Hematopoietic multipotent progenitor cell treated with erythropoietin and hydrocortisone succinate and interleukin-3 and kit ligand, for 17 days (in vitro differentiated cells): ENCODE measurements at regions not wholly inside any gene's neighbourhood (a gene's known extent, or its start where the extent isn't known, plus 50 kb on each side); places are given as distances from the start of the nearest gene placed in this dataset.

Experiments used
- DNase-seq: peaks from one replicate; pipeline ENCODE4 v3.0.0-alpha.2; 2015; ENCODE audit warnings: low spot score

DNA sequence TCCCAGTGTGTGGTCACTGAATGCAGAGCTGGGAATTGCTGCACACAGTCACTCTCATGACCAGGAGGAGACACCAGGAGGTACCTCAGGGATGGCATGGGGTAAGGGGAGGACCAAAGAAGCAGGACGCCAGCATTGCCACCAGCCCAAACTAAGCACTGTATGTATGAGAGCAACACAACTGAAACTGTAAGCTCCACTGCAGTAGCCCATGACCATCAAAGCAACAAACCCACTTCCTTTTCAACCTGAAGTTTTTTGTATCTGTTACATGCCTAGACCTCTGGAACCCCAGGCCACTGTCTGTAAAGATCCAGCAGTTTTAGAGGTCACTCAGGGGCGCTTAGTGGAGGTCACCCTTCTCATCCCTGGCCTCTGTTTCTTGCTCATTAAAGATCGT is 164.3 kb downstream of the SETD4 start:
- no peak for DNase-seq

DNA sequence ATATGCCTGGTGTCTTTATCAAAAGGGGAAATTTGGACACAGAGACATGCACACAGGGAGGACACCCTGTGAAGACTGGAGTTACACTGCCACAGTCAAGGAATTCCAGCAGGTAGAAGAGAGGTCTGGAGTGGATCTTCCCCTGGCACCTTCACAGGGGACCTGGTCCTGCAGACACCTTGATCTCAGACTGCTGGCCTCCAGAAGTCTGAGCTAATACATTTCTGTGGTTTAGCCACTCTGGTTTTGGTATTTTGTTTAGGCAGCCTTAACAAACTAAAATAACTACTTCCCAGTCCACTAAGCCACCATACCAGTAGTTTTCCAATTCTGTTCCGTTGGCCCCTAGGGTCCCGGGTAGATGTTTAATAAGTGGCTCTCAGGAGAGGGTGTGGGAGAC is 164.7 kb downstream of the SETD4 start:
- no peak for DNase-seq

DNA sequence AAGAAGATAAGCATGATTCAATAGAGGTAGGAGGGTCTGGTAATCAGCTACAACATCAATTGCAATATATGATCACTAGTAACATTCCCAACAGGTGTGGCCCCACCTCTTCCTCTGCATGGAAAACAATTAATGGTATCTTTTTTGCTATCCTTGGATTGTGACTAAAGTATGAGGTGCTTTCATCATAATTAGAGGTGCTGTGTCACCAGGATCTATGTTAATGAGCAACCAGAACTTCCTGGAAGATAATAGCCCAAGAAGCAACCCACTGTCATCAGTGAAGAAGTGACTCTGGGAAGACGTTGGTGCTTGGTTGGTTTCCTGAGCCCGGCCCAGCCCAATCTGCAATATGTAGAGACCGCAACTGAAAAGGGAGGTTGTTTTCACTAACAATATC is 167.2 kb downstream of the SETD4 start:
- no peak for DNase-seq

DNA sequence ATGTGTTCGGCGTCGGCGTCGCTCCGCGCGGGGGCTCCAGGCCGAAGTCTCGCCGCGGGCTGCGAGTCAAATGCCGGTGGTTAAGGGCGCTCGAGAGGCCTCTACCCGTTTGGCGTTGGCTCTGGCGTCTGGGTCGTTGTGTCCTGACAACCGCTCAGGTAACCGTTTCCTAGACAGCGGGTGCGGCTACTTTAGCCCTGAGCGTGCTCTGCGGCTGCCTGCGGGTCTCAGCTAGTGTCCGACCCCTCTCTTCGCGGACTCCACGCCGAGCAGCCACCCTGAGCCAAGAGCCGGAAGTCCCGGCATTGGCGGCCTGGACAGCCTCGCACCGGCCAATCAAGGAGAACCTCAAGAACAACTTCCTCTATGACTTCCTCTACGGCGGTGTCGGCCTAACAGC is 173.4 kb downstream of the SETD4 start:
- DNase-seq: no peak

DNA sequence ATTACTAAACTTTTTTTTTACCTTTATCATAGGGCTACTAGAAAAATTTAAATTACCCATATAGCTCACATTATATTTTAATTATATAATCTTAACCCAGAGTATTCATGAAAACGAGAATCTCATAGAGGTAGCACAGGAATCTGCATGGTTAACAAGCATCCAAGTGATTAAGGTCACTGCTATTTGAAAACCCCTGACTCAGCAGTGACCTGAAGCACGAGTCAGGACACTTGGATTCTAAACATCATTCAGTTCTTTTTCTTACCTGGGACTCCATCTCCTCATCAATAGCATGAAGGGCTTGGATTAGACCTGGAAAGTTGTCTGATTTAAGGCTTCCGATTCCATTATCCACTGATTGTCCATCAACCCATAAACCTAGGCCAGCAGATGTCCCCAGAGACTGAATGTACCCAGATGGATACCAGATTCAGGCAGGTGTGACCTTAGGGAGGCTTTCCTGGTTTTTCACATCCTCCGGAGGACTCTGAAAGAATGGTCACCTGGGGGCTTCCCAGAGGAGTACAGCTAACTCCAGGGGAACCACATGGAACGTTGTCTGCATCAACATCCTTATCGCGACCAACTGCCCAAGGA is 174.3 kb downstream of the SETD4 start:
- no peak for DNase-seq

DNA sequence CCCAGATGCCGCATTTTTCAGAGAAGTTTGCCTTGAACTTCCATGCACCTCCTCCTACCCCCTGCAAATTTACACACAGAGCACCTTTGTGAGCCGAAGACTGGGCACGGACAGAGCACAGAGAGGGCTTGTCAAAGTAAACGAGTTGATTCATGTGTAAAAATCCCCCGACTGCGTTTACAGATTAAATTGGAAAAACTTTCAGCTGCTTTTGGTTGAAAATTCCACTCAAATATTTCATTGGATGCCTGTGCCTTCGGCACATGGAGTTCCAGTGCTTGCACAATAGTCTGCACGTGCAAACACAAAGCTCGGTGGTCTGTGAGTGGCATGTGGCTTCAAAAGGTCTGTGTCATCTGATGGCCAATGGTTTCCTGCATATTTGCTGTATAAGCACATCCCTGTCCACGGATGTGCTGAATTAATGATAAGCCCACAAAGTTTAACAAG is 177.5 kb downstream of the SETD4 start:
- DNase-seq: no peak

- no peak for DNase-seq
Measured at GRCh38 chr21:35873441-35873840, 186.9 kb downstream of the SETD4 start.

DNA sequence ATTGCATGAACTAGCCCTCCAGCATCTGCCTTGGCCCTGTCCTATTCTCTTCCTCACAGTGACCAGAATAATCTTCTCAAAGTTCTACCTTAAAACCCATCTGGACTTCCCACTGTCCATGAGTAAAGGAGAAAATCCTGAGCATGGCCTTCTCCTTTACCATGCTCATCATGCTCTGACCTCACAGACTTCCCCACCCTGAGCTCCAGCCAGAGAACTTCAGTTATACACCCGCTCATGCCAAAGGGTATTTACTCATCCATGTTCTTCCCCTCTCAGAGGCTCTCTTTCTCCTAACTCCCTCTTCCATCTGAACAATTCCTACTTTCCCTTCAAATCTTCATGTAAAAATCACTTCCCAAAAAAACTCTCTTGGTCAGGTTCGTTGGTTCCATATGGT is 188.4 kb downstream of the SETD4 start:
- DNase-seq: no peak

DNA sequence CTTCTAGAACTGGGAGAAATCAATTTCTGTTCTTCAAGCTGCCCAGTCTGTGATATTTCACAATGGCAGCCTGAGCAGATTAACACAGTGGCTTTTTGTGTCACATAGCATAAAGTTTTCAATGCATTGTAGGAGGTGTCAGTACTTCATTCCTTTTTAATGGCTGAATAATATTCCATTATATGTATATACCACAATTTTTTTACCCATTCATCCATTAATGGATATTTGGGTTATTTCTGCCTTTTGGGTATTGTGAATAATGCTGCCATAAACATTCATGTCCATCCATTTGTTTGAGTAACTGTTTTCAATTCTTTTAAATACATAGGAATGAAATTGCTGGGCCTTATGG is 191.5 kb downstream of the SETD4 start:
- DNase-seq: no peak

- no peak for DNase-seq
Measured at GRCh38 chr21:35868005-35868868, 192.1 kb downstream of the SETD4 start.

GRCh38 chr21:35864039-35864438 is 196.3 kb downstream of the SETD4 start:
- DNase-seq: no peak

- no peak for DNase-seq
Measured at GRCh38 chr21:35862969-35863368, 197.4 kb downstream of the SETD4 start.

GRCh38 chr21:35861661-35862060 is 198.7 kb downstream of the SETD4 start:
- DNase-seq: no peak

GRCh38 chr21:35860189-35860869 is 200.0 kb downstream of the SETD4 start:
- no peak for DNase-seq

DNA sequence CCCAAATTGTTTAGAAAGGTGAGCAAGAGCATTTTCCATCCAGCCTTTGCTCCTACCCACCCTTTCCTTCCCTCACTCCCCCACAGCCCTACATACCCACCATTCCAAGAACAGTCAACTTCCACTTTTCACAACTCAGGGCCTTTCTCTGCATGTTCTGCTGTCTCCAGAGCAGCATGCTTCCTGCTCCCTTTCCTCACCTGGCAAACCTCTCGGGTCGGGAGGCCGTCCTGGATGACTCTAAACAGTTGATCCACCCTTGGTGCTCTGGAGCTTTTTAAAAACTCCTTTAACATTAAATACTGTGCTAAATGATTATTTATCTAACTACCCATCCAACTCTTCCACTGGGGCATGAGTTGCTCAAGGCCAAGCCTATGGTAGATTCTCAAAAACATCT is 200.6 kb downstream of the SETD4 start:
- DNase-seq: no peak

DNA sequence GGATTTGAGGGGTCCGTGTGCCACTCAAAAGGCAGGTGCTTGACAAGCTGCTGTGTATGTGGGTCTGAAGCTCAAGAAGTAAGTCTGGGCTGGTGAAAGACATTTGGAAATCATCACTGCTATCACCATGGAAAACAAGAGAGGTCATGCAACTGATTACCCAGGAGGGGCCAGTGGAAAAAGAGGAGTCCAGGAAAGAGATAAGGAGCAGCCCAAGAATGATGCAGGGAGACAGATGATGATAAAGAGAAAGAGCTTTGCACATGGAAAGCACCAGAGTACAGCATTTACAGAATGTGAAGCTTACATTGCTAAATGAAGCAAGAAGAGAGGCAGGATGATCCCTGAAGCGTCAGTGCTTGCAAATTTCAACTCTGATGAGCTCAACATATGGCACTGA is 203.2 kb downstream of the SETD4 start:
- DNase-seq: no peak

DNA sequence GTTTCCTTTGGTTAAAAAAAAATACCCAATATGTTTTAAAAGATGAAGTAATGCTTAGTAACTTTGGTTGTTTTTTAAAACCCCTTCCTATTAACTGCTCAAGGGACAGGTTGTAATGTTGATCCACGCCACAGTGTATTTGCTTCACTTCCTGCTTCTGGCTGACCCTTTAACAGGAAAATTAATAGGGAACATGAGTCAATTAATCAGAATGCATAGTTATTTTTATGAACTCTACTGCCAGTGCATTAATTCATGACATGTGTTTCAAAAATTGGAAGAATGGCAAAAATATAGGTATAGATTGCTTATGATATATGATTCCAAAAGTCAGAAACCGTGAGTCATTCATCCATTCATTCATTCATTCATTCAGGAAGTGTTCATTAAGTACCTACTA is 204.8 kb downstream of the SETD4 start:
- DNase-seq: no peak

- DNase-seq: no peak
Measured at GRCh38 chr21:35854281-35854680, 206.0 kb downstream of the SETD4 start.

DNA sequence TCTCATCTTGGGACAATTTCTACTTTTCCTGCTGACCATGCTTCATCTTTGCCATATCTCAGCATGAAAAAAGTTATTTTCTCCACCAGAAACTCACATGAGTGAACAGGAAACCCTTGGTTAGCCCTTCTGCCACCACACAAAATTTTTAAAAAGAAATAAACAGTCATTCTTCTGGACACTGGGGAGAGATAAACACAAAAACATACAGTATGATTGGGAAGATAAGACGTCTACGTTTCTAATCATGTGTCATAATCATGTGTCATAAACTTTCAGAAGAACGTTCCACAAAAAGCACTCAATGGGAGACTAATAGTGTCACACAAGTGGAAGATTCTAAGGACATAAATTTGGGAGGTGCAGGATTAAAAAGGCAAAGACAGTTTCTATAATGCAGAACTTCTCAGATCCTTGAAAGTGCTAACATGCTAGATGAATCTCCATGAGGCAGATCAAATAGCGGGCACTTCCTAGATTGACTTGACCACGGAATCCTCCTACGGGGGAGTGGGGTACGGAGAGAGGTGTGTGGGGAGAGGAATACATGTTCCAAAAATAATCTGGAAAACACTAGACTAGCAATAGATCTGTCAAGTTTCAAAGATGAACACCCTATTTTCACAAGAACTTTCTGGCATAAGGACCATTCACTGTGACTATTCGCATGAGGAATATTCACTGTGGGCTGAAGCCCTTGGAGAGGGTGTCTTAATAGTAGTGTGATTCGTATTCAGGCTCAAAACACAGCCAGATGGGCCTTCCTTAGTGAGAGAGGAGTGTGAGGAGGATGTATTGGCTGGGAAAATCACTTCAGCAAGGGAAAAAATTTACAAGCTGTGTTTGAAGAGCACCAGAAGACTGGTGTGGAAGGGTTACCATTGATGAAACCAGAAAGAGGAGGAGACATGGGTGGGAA is 206.7 kb downstream of the SETD4 start:
- no peak for DNase-seq

DNA sequence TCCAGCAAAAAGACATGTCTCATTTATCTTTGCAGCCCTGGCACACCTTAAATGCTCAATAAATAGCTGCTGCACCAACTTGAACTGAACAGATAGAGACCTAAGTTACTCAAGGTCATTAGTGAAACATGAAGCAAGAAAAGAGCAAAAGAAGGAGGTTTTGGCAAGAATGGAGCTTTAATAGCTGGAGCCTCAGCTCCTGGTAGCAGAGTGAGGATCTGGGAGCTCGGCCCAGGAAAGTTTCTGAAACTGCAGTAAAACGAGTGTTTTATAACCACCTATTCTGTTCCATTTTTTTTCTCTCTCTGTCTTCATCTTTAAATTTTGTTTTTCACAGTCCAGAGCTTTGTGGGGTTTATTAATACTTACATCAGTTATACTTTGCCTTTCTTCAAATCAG is 207.5 kb downstream of the SETD4 start:
- DNase-seq: no peak

GRCh38 chr21:35850542-35851103 is 209.7 kb downstream of the SETD4 start:
- DNase-seq: no peak

GRCh38 chr21:35850029-35850428 is 210.3 kb downstream of the SETD4 start:
- DNase-seq: no peak
